Loucy (cell line): ENCODE measurements at regions not wholly inside any gene's neighbourhood (a gene's known extent, or its start where the extent isn't known, plus 50 kb on each side); places are given as distances from the start of the nearest gene placed in this dataset.

Experiments
- H2AFZ ChIP-seq: fragments of 200-600 bp; sonication (generic); 2 replicates; pipeline ENCODE4 v1.6.0; 2016; ENCODE audit warnings: antibody characterized with exemption, mild to moderate bottlenecking, low read length, moderate library complexity
- H3F3A ChIP-seq: fragments of 200-600 bp; 2 replicates; pipeline ENCODE4 v1.6.0; 2016; ENCODE audit warnings: antibody characterized with exemption, low read depth, mild to moderate bottlenecking
- H3K27me3 ChIP-seq: fragments of 200-600 bp; sonication (generic); 2 replicates; pipeline ENCODE4 v1.6.1; 2014; ENCODE audit warnings: low read length, mild to moderate bottlenecking; ENCODE audit not compliant: insufficient read depth, poor library complexity, severe bottlenecking
- H3K36me3 ChIP-seq: fragments of 200-600 bp; sonication (generic); 2 replicates; pipeline ENCODE4 v1.6.1; 2016; ENCODE audit warnings: low read length; ENCODE audit not compliant: insufficient read depth
- H3K4me1 ChIP-seq: fragments of 200-600 bp; sonication (generic); 2 replicates; pipeline ENCODE4 v1.5.1; 2014; ENCODE audit warnings: low read length, mild to moderate bottlenecking; ENCODE audit not compliant: insufficient read depth, poor library complexity, severe bottlenecking
- H3K4me2 ChIP-seq: fragments of 200-600 bp; sonication (generic); 2 replicates; pipeline ENCODE4 v1.6.0; 2014; ENCODE audit warnings: antibody characterized with exemption, low read length, low read depth, mild to moderate bottlenecking; ENCODE audit not compliant: poor library complexity, severe bottlenecking
- H3K4me3 ChIP-seq: fragments of 200-600 bp; sonication (generic); 2 replicates; pipeline ENCODE4 v1.5.1; 2014; ENCODE audit warnings: low read length, mild to moderate bottlenecking, mixed read lengths; ENCODE audit not compliant: poor library complexity, severe bottlenecking
- H3K79me2 ChIP-seq: fragments of 200-600 bp; sonication (generic); 2 replicates; pipeline ENCODE4 v1.6.1; 2014; ENCODE audit warnings: low read length; ENCODE audit not compliant: insufficient read depth
- H3K9ac ChIP-seq: fragments of 200-600 bp; sonication (generic); 2 replicates; pipeline ENCODE4 v1.6.0; 2014; ENCODE audit warnings: mild to moderate bottlenecking, low read depth, low read length, moderate library complexity; ENCODE audit not compliant: poor library complexity, severe bottlenecking
- H3K9me2 ChIP-seq: fragments of 200-600 bp; sonication (generic); replicated peaks from 2 replicates; pipeline ENCODE4 v1.6.1; 2016; ENCODE audit warnings: low read depth, low read length, mixed read lengths
- H3K9me3 ChIP-seq: fragments of 200-600 bp; sonication (generic); 2 replicates; pipeline ENCODE4 v1.6.1; 2014; ENCODE audit warnings: mild to moderate bottlenecking, antibody characterized with exemption, low read length, low read depth; ENCODE audit not compliant: insufficient read depth
- H4K20me1 ChIP-seq: fragments of 200-600 bp; sonication (generic); 2 replicates; pipeline ENCODE4 v1.6.0; 2014; ENCODE audit warnings: antibody characterized with exemption, low read length, mild to moderate bottlenecking; ENCODE audit not compliant: insufficient read depth, poor library complexity, severe bottlenecking
- CTCF ChIP-seq: fragments of 200-600 bp; sonication (generic); conservative IDR thresholded peaks from 2 replicates; pipeline ENCODE4 v1.5.1; 2014; ENCODE audit warnings: mild to moderate bottlenecking, antibody characterized with exemption, low read length
- EZH2phosphoT487 ChIP-seq: fragments of 200-600 bp; IDR thresholded peaks from 2 replicates; pipeline ENCODE4 v1.6.1; 2018; ENCODE audit warnings: antibody characterized with exemption, mild to moderate bottlenecking, moderate library complexity, borderline replicate concordance

- H3K79me2 ChIP-seq, result no peaks in the 10 kb centered on the region
- H3K9ac ChIP-seq, result no peak overlapping the region
- H3K9me2 ChIP-seq, result no peaks in the 10 kb centered on the region
- no peak overlapping the region for H2AFZ ChIP-seq
- no peaks in the 10 kb centered on the region for H3K9me3 ChIP-seq
- no peak overlapping the region for H3K4me2 ChIP-seq
- H3K27me3 ChIP-seq, result no peaks in the 10 kb centered on the region
- peaks cover 9% of the 10 kb centered on the region for H3K4me1 ChIP-seq
- TF ChIP-seq CTCF (no peak), EZH2phosphoT487 (no peak)
- no peak overlapping the region for H3K4me3 ChIP-seq
- no peaks in the 10 kb centered on the region for H4K20me1 ChIP-seq
- H3F3A ChIP-seq, result no peaks in the 10 kb centered on the region
- no peaks in the 10 kb centered on the region for H3K36me3 ChIP-seq
Measured at GRCh38 chr21:37986751-37987399, 70.6 kb upstream of the KCNJ6 start.

GRCh38 chr21:37987668-37988067 is 71.4 kb upstream of the KCNJ6 start:
- Histone ChIP-seq H3K4me3 (no peak overlapping the region), H3K9ac (no peak overlapping the region), H3K4me1 (peaks cover 9% of the 10 kb centered on the region), H3K9me2 (no peaks in the 10 kb centered on the region), H3K9me3 (no peaks in the 10 kb centered on the region), H3F3A (no peaks in the 10 kb centered on the region), H3K27me3 (no peaks in the 10 kb centered on the region), H3K36me3 (no peaks in the 10 kb centered on the region), H4K20me1 (no peaks in the 10 kb centered on the region), H3K79me2 (no peaks in the 10 kb centered on the region), H2AFZ (no peak overlapping the region), H3K4me2 (no peak overlapping the region)
- TF ChIP-seq CTCF, result no peak
- no peak for TF ChIP-seq EZH2phosphoT487

- no peak overlapping the region for H3K9ac ChIP-seq
- H3K79me2 ChIP-seq, result no peaks in the 10 kb centered on the region
- H3K9me2 ChIP-seq, result no peaks in the 10 kb centered on the region
- no peaks in the 10 kb centered on the region for H3K36me3 ChIP-seq
- H3K4me3 ChIP-seq, result no peak overlapping the region
- no peak overlapping the region for H2AFZ ChIP-seq
- H3K9me3 ChIP-seq, result no peaks in the 10 kb centered on the region
- H3K4me1 ChIP-seq, result no peaks in the 10 kb centered on the region
- no peak overlapping the region for H3K4me2 ChIP-seq
- no peaks in the 10 kb centered on the region for H4K20me1 ChIP-seq
- no peaks in the 10 kb centered on the region for H3K27me3 ChIP-seq
- no peak for TF ChIP-seq CTCF
- no peak for TF ChIP-seq EZH2phosphoT487
- no peaks in the 10 kb centered on the region for H3F3A ChIP-seq
Measured at GRCh38 chr21:37993071-37993470, 76.8 kb upstream of the KCNJ6 start.
